ENCODE measurements at regions not wholly inside any gene's neighbourhood (a gene's known extent, or its start where the extent isn't known, plus 50 kb on each side); places are given as distances from the start of the nearest gene placed in this dataset.

- TF ChIP-seq CTCF (IDR thresholded peaks at IDR 0.05; ENCODE audit: poor library complexity) (no peak), EZH2 (IDR thresholded peaks at IDR 0.05; ENCODE audit: borderline replicate concordance) (no peak), EZH2phosphoT487 (IDR thresholded peaks at IDR 0.05; ENCODE audit: low read depth, severe bottlenecking, unreplicated experiment) (no peak)
Measured at GRCh38 chr20:22921595-22922421, 113.3 kb upstream of the SSTR4 start.

Data from hepatocyte (in vitro differentiated cells).